ENCODE measurements at regions not wholly inside any gene's neighbourhood (a gene's known extent, or its start where the extent isn't known, plus 50 kb on each side); places are given as distances from the start of the nearest gene placed in this dataset.

DNA sequence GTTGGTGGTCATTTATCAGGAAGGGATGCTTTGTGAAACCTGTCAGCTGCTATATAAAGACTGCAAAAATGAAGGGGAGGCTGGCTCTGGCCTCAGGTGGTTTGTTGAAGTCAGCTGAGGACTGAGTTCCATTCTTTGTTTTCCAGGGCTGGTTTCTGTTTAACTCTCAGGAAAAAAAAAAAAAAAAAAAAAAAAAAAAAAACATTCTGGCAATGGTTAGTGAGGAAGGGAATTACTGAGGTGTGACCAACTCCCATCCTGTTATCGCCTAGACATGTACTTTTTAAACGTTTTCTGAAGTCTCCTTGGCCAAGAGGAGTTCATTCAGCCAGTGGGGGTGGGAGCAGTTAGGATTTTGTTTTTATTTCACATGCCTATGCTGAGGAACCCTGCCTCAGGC, 316.3 kb downstream of the OXSM start (continued):
- TF ChIP-seq, protein P1, sequence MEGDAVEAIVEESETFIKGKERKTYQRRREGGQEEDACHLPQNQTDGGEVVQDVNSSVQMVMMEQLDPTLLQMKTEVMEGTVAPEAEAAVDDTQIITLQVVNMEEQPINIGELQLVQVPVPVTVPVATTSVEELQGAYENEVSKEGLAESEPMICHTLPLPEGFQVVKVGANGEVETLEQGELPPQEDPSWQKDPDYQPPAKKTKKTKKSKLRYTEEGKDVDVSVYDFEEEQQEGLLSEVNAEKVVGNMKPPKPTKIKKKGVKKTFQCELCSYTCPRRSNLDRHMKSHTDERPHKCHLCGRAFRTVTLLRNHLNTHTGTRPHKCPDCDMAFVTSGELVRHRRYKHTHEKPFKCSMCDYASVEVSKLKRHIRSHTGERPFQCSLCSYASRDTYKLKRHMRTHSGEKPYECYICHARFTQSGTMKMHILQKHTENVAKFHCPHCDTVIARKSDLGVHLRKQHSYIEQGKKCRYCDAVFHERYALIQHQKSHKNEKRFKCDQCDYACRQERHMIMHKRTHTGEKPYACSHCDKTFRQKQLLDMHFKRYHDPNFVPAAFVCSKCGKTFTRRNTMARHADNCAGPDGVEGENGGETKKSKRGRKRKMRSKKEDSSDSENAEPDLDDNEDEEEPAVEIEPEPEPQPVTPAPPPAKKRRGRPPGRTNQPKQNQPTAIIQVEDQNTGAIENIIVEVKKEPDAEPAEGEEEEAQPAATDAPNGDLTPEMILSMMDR (IDR thresholded peaks at IDR 0.05; ENCODE audit: control extremely low read depth in 1 of 3, insufficient read depth in 1 of 3, low read depth in 1 of 3, low read length in 3 of 3) = no peak
- TF ChIP-seq SP4 (IDR thresholded peaks at IDR 0.05; ENCODE audit: low read length) = no peak
- no peak for TF ChIP-seq SIN3A (conservative IDR thresholded peaks at IDR 0.05 in 1 of 2, IDR thresholded peaks at IDR 0.05 in 1 of 2; ENCODE audit: low read depth in 1 of 2, low read length in 2 of 2)
- no peak for TF ChIP-seq CREB1 (IDR thresholded peaks at IDR 0.05)
- TF ChIP-seq RBBP5 (IDR thresholded peaks at IDR 0.05; ENCODE audit: borderline replicate concordance, low read depth, low read length) = no peak
- no peak for TF ChIP-seq KDM4A (IDR thresholded peaks at IDR 0.05; ENCODE audit: low read depth, low read length, severe bottlenecking)
- TF ChIP-seq NANOG (IDR thresholded peaks at IDR 0.05; ENCODE audit: insufficient read depth, low read depth, low read length, poor library complexity, severe bottlenecking) = no peak
